ENCODE measurements at regions not wholly inside any gene's neighbourhood (a gene's known extent, or its start where the extent isn't known, plus 50 kb on each side); places are given as distances from the start of the nearest gene placed in this dataset.

DNA sequence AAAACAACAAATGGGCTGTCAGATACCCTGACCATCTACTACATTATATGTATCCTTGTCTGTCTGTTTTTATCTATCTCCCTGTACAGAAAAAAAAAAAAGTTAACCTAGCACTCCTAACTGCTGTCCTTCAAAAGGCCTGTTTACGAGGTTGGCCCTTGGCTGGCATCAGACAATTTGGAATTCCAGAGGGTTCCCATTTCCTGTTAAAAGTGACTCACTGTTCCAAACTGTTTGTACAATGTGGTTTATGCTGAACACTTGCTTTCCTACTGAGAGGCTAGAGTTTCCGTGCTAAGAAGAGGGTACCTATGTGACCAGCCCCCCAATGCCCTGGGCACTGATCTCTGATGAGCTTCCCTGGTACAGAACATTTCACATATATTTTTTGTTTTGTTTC is 65.9 kb upstream of the HMGXB4 start:
- H3K9me3 ChIP-seq (ENCODE audit: insufficient read depth, low read length), result peaks cover 10% of the 10 kb centered on the region; the same call in 1 of the 2 replicates
- no peaks in the 10 kb centered on the region for H3K79me2 ChIP-seq (ENCODE audit: insufficient read depth, low read length)
- no peak overlapping the region for H3K4me2 ChIP-seq (ENCODE audit: low read depth, low read length, poor library complexity, severe bottlenecking)
- H3K27me3 ChIP-seq (ENCODE audit: low read length), result no peaks in the 10 kb centered on the region
- 0 out of 2 replicates have a peak, but pooled peaks cover 13% of the 10 kb centered on the region for H3K36me3 ChIP-seq (ENCODE audit: low read length)
- H2AFZ ChIP-seq (ENCODE audit: low read depth, low read length, severe bottlenecking), result no peak overlapping the region
- no peaks in the 10 kb centered on the region for H3F3A ChIP-seq (ENCODE audit: insufficient read depth)
- H3K9me2 ChIP-seq (replicated peaks; ENCODE audit: insufficient read depth, low read length), result no peaks in the 10 kb centered on the region
- H3K27ac ChIP-seq (ENCODE audit: low read depth, low read length), result no peak overlapping the region
- TF ChIP-seq EZH2phosphoT487 (conservative IDR thresholded peaks at IDR 0.05; ENCODE audit: low read length), result no peak
- H4K20me1 ChIP-seq (ENCODE audit: low read depth, low read length), result no peaks in the 10 kb centered on the region
- no peak overlapping the region for H3K4me3 ChIP-seq (ENCODE audit: insufficient read depth, low read length, poor library complexity, severe bottlenecking)
- H3K9ac ChIP-seq (ENCODE audit: low read length), result no peak overlapping the region

DNA sequence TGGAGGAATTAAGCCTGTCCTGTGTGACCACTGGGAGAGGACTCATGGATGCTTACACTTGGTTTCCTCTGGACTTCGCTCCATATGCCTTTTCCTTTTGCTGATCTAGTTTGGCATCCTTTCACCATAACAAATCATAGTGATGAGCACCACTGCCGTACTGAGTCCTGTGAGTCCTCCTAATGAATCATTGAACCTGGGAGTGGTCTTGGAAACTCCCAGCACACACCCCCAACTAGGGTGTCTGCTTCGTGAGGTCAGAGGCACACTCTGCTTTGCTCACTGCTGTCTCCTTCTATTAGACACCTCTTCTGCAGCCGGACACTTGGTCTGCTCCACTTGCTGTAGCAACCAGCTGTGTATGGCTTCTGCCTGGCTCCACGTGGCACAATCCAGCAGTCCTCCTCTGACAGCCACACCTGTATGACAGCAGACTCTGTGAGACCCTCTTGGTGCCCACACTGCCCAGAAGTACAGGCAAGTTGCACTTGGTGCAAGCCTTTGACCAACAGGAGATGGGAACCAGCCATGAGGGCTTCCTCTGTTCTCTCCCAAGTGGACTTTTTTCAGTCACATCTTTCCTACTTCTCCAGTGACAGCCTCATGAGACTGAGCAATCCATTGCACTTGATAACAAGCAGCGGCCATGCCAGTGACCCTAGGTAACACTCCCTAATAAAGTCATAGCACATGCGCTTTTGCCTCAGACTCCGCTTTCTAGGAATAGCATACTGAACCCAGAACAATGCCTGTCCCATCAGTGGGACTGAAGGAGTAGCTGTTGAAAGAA is 65.0 kb upstream of the HMGXB4 start:
- Histone ChIP-seq H3K79me2 (ENCODE audit: insufficient read depth, low read length) (no peaks in the 10 kb centered on the region), H4K20me1 (ENCODE audit: low read depth, low read length) (no peaks in the 10 kb centered on the region), H3K9me3 (ENCODE audit: insufficient read depth, low read length) (peaks cover 10% of the 10 kb centered on the region; the same call in 1 of the 2 replicates), H3K27me3 (ENCODE audit: low read length) (no peaks in the 10 kb centered on the region), H3F3A (ENCODE audit: insufficient read depth) (no peaks in the 10 kb centered on the region), H3K36me3 (ENCODE audit: low read length) (0 out of 2 replicates have a peak, but pooled peaks cover 13% of the 10 kb centered on the region), H3K4me2 (ENCODE audit: low read depth, low read length, poor library complexity, severe bottlenecking) (no peak overlapping the region), H3K9me2 (replicated peaks; ENCODE audit: insufficient read depth, low read length) (no peaks in the 10 kb centered on the region), H2AFZ (ENCODE audit: low read depth, low read length, severe bottlenecking) (no peak overlapping the region), H3K27ac (ENCODE audit: low read depth, low read length) (no peak overlapping the region), H3K4me3 (ENCODE audit: insufficient read depth, low read length, poor library complexity, severe bottlenecking) (no peak overlapping the region), H3K9ac (ENCODE audit: low read length) (no peak overlapping the region)
- TF ChIP-seq, protein P1, sequence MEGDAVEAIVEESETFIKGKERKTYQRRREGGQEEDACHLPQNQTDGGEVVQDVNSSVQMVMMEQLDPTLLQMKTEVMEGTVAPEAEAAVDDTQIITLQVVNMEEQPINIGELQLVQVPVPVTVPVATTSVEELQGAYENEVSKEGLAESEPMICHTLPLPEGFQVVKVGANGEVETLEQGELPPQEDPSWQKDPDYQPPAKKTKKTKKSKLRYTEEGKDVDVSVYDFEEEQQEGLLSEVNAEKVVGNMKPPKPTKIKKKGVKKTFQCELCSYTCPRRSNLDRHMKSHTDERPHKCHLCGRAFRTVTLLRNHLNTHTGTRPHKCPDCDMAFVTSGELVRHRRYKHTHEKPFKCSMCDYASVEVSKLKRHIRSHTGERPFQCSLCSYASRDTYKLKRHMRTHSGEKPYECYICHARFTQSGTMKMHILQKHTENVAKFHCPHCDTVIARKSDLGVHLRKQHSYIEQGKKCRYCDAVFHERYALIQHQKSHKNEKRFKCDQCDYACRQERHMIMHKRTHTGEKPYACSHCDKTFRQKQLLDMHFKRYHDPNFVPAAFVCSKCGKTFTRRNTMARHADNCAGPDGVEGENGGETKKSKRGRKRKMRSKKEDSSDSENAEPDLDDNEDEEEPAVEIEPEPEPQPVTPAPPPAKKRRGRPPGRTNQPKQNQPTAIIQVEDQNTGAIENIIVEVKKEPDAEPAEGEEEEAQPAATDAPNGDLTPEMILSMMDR (IDR thresholded peaks at IDR 0.05; ENCODE audit: insufficient read depth, low read length, poor library complexity, severe bottlenecking), result no peak
- TF ChIP-seq EZH2phosphoT487 (conservative IDR thresholded peaks at IDR 0.05; ENCODE audit: low read length), result no peak

DNA sequence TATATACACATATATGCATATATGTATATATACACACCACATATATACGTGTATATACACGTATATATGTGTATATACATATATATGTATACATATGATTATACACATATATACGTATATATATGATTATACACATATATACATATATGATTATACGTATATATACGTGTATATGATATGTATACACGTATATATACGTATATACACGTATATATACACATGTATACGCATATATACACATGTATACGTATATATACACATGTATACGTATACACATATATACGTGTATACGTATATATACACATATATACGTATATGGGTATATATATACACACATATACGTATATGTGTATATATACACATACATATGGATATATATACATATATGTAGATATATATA is 62.1 kb upstream of the HMGXB4 start:
- Histone ChIP-seq H3K27me3 (ENCODE audit: low read length) (no peaks in the 10 kb centered on the region), H3K9ac (ENCODE audit: low read length) (no peak overlapping the region), H3K9me2 (replicated peaks; ENCODE audit: insufficient read depth, low read length) (no peaks in the 10 kb centered on the region), H3K4me3 (ENCODE audit: insufficient read depth, low read length, poor library complexity, severe bottlenecking) (no peak overlapping the region), H4K20me1 (ENCODE audit: low read depth, low read length) (no peaks in the 10 kb centered on the region), H3K4me2 (ENCODE audit: low read depth, low read length, poor library complexity, severe bottlenecking) (no peak overlapping the region), H2AFZ (ENCODE audit: low read depth, low read length, severe bottlenecking) (no peak overlapping the region), H3F3A (ENCODE audit: insufficient read depth) (no peaks in the 10 kb centered on the region), H3K27ac (ENCODE audit: low read depth, low read length) (no peak overlapping the region), H3K36me3 (ENCODE audit: low read length) (no peaks in the 10 kb centered on the region), H3K9me3 (ENCODE audit: insufficient read depth, low read length) (no peaks in the 10 kb centered on the region), H3K79me2 (ENCODE audit: insufficient read depth, low read length) (no peaks in the 10 kb centered on the region)
- TF ChIP-seq, protein P1 (IDR thresholded peaks at IDR 0.05; ENCODE audit: insufficient read depth, low read length, poor library complexity, severe bottlenecking), result no peak

DNA sequence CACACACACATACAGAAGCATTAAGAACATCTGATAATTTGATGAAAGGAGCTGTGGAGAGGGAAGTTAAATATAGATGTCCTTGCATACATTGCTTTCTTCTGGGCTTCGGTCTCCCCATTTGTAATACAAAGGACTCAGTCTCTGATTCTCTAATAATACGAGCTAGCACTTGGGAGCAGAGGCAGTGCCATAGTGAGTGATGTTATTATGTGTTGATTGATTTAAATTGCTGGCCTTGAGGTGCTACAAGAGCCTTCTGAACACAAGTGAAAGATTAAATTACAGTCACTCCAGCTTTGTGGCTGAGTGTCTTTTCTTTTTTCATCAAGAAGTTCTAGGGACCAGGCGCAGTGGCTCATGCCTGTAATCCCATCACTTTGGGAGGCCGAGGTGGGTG is 61.5 kb upstream of the HMGXB4 start:
- Histone ChIP-seq H3K9me3 (ENCODE audit: insufficient read depth, low read length) (no peaks in the 10 kb centered on the region), H3K36me3 (ENCODE audit: low read length) (no peaks in the 10 kb centered on the region), H3K79me2 (ENCODE audit: insufficient read depth, low read length) (no peaks in the 10 kb centered on the region), H3K27ac (ENCODE audit: low read depth, low read length) (no peak overlapping the region), H3K27me3 (ENCODE audit: low read length) (no peaks in the 10 kb centered on the region), H2AFZ (ENCODE audit: low read depth, low read length, severe bottlenecking) (no peak overlapping the region), H3K9me2 (replicated peaks; ENCODE audit: insufficient read depth, low read length) (no peaks in the 10 kb centered on the region), H3K4me3 (ENCODE audit: insufficient read depth, low read length, poor library complexity, severe bottlenecking) (no peak overlapping the region), H3K9ac (ENCODE audit: low read length) (no peak overlapping the region), H4K20me1 (ENCODE audit: low read depth, low read length) (no peaks in the 10 kb centered on the region), H3K4me2 (ENCODE audit: low read depth, low read length, poor library complexity, severe bottlenecking) (no peak overlapping the region), H3F3A (ENCODE audit: insufficient read depth) (no peaks in the 10 kb centered on the region)
- TF ChIP-seq, protein P1 (IDR thresholded peaks at IDR 0.05; ENCODE audit: insufficient read depth, low read length, poor library complexity, severe bottlenecking), result no peak
- TF ChIP-seq EZH2phosphoT487 (conservative IDR thresholded peaks at IDR 0.05; ENCODE audit: low read length), result no peak
